ENCODE measurements at regions not wholly inside any gene's neighbourhood (a gene's known extent, or its start where the extent isn't known, plus 50 kb on each side); places are given as distances from the start of the nearest gene placed in this dataset.

DNA sequence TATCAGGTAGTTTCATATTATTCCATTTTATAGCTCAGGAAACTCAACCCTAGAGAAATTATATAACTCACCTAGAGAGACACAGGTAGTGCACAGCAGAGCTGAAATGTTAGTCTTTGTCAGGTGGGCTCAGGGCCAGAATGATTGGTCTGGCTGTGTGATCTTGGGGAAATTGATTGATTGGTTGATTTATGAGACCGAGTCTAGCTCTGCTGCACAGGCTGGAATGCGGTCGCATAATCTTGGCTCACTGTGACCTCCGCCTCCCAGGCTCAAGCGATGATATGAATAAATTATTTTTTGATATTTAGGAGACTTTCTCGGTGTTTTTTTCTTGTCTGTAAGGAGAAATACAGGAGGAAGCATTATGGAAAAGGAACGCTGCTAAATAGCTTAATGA, 239.9 kb upstream of the SLC10A2 start:
- Mint-ChIP-seq H3K36me3 (no peaks in the 10 kb centered on the region), H3K4me1 (ENCODE audit: low read depth) (no peaks in the 10 kb centered on the region), H3K4me3 (no peak overlapping the region), H3K27me3 (no peaks in the 10 kb centered on the region), H3K9me3 (ENCODE audit: low read depth) (peaks cover 13% of the 10 kb centered on the region), H3K27ac (no peak overlapping the region)

DNA sequence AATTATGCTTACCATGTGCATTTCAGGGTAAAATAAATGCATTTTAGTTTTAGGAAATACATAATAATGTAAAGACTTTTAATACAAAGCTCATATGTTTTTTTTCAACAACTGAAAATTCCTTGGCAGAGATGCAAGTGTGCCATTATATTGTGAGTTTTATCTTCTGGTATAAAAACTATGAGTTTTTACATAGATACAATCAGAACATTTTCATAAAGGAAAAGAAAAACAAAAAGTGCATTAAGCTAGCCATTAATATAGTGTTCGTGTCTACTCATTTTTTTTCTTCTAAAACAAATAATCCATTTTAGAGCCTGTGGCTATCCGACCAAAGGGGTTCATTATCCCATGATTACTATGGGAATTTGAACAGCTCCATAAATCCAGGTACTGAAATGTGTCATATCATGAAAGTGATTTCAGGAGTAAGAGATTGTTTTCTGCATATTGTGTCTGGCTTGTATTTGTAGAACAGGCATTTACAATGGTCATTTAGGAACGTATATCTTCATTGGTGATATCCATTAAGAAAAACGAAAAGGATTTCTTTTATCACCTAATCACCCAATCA, 236.9 kb upstream of the SLC10A2 start:
- no peaks in the 10 kb centered on the region for H3K27me3 Mint-ChIP-seq
- H3K4me3 Mint-ChIP-seq, result no peak overlapping the region
- H3K9me3 Mint-ChIP-seq (ENCODE audit: low read depth), result peaks cover 5% of the 10 kb centered on the region
- H3K4me1 Mint-ChIP-seq (ENCODE audit: low read depth), result no peaks in the 10 kb centered on the region
- H3K27ac Mint-ChIP-seq, result no peak overlapping the region
- no peaks in the 10 kb centered on the region for H3K36me3 Mint-ChIP-seq

GRCh38 chr13:103302676-103303075, 236.5 kb upstream of the SLC10A2 start:
- no peaks in the 10 kb centered on the region for H3K36me3 Mint-ChIP-seq
- no peaks in the 10 kb centered on the region for H3K27me3 Mint-ChIP-seq
- peaks cover 4% of the 10 kb centered on the region for H3K9me3 Mint-ChIP-seq (ENCODE audit: low read depth)
- H3K27ac Mint-ChIP-seq, result no peak overlapping the region
- no peak overlapping the region for H3K4me3 Mint-ChIP-seq
- H3K4me1 Mint-ChIP-seq (ENCODE audit: low read depth), result no peaks in the 10 kb centered on the region

DNA sequence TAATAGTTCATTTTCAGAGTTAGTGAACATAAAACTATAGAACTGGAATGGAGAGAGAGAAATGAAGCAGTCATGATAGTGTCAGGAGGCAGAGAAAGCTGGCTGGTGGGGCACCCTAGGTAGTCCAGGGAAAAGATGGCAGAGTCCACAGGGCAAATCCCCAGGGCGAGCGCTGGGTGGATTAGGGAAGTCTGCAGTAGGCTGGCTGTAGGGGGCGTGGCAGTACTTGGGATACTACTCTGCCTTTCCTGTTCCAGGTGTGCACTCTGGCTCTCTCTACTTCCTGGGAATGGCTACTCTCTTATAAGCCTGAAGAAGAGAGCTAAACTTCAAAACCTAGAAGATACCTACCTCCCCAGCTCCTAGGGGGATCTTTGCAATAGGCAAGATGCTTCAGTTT, 232.9 kb upstream of the SLC10A2 start:
- no peaks in the 10 kb centered on the region for H3K36me3 Mint-ChIP-seq
- H3K4me1 Mint-ChIP-seq (ENCODE audit: low read depth), result no peaks in the 10 kb centered on the region
- no peak overlapping the region for H3K27ac Mint-ChIP-seq
- peaks cover 3% of the 10 kb centered on the region for H3K9me3 Mint-ChIP-seq (ENCODE audit: low read depth)
- H3K27me3 Mint-ChIP-seq, result no peaks in the 10 kb centered on the region
- no peak overlapping the region for H3K4me3 Mint-ChIP-seq

DNA sequence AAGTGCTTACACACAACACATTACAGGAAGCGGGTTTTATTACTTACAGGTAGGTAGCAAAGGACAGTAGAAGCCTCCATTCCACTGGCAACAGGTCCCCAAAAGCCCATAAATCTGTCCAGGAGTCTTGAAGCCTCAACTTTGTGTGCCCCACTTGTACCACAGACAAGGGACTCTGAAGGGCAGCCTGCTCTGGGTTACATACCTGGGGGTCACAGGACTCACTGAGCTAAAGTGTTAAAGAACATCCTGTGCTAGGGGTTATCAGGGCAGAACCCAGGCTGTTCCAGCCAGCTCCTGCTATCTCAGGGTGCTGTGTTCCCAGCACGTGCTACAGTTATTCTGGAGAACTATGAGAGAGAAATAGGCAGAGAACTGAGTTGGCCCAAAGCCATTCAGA, 230.9 kb upstream of the SLC10A2 start:
- Mint-ChIP-seq H3K27me3 (no peaks in the 10 kb centered on the region), H3K4me1 (ENCODE audit: low read depth) (no peaks in the 10 kb centered on the region), H3K27ac (no peak overlapping the region), H3K4me3 (no peak overlapping the region), H3K36me3 (no peaks in the 10 kb centered on the region), H3K9me3 (ENCODE audit: low read depth) (peaks cover 3% of the 10 kb centered on the region)

- peaks cover 3% of the 10 kb centered on the region for H3K9me3 Mint-ChIP-seq (ENCODE audit: low read depth)
- no peak overlapping the region for H3K4me3 Mint-ChIP-seq
- no peak overlapping the region for H3K27ac Mint-ChIP-seq
- H3K36me3 Mint-ChIP-seq, result no peaks in the 10 kb centered on the region
- H3K4me1 Mint-ChIP-seq (ENCODE audit: low read depth), result peaks cover 3% of the 10 kb centered on the region
- H3K27me3 Mint-ChIP-seq, result no peaks in the 10 kb centered on the region
These were observed 225.8 kb upstream of the SLC10A2 start for GRCh38 chr13:103291798-103292572.

DNA sequence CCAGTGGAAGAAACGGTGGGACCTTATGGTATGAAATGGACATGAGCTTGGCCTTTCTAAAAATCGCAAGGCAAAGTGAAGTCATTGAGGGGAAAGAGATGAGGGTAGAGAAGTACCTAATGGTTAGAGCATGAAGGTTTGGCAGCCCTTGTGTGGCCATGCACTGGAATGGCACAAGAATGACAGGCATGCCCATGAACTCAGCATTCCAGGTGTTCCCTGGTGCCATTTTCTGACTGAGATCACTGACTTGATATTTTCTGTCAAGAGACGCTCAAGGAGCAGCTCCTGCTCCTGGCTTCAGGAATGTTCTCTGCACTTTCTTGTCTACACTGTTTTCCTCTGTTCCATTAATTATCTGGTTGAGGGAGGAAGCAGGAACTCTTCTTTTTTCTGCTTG, 225.0 kb upstream of the SLC10A2 start:
- Mint-ChIP-seq H3K36me3 (no peaks in the 10 kb centered on the region), H3K4me1 (ENCODE audit: low read depth) (peaks cover 3% of the 10 kb centered on the region), H3K4me3 (no peak overlapping the region), H3K27ac (no peak overlapping the region), H3K27me3 (no peaks in the 10 kb centered on the region), H3K9me3 (ENCODE audit: low read depth) (no peaks in the 10 kb centered on the region)

DNA sequence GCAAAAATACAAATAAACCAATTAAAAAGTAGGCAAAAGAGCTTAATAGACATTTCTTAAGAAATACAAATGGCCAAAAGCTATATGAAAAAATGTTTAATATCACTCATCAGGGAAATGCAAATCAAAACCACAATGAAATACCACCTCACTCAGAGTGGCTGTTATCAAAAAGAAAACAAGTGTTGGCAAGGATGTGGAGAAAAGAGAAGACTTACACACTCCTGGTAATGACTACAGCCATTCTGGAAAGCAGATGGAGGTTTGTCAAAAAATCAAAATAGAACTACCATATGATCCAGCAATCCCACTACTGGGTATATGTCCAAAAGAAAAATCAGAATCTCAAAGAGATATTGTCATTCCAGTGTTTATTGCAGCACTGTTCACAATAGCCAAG, 223.5 kb upstream of the SLC10A2 start:
- Mint-ChIP-seq H3K36me3 (no peaks in the 10 kb centered on the region), H3K27ac (no peak overlapping the region), H3K4me1 (ENCODE audit: low read depth) (peaks cover 3% of the 10 kb centered on the region), H3K4me3 (no peak overlapping the region), H3K27me3 (no peaks in the 10 kb centered on the region), H3K9me3 (ENCODE audit: low read depth) (no peaks in the 10 kb centered on the region)

- no peaks in the 10 kb centered on the region for H3K9me3 Mint-ChIP-seq (ENCODE audit: low read depth)
- H3K27ac Mint-ChIP-seq, result no peak overlapping the region
- H3K27me3 Mint-ChIP-seq, result no peaks in the 10 kb centered on the region
- H3K36me3 Mint-ChIP-seq, result no peaks in the 10 kb centered on the region
- peaks cover 3% of the 10 kb centered on the region for H3K4me1 Mint-ChIP-seq (ENCODE audit: low read depth)
- no peak overlapping the region for H3K4me3 Mint-ChIP-seq
These were observed 221.9 kb upstream of the SLC10A2 start for GRCh38 chr13:103288114-103288513.

DNA sequence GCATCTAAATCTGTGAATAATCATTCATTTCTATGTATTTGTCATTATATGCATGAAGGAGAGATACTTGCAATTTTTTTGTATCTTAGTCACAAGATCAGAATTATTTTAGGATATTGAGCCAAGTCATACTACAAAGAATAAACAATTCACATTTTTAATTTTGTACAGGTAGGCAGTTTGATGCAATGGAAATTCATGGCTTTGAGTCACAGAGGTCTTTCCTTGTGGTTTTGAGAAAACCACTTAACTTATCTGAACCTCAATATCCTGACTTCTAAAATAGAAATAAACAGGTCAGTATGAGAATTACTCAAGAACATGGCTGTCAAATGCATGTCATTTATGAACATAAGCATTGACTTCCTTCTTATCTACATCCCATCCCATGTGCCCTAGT, 221.4 kb upstream of the SLC10A2 start:
- H3K27me3 Mint-ChIP-seq, result no peaks in the 10 kb centered on the region
- H3K4me3 Mint-ChIP-seq, result no peak overlapping the region
- no peaks in the 10 kb centered on the region for H3K36me3 Mint-ChIP-seq
- H3K9me3 Mint-ChIP-seq (ENCODE audit: low read depth), result no peaks in the 10 kb centered on the region
- H3K4me1 Mint-ChIP-seq (ENCODE audit: low read depth), result peaks cover 3% of the 10 kb centered on the region
- no peak overlapping the region for H3K27ac Mint-ChIP-seq

DNA sequence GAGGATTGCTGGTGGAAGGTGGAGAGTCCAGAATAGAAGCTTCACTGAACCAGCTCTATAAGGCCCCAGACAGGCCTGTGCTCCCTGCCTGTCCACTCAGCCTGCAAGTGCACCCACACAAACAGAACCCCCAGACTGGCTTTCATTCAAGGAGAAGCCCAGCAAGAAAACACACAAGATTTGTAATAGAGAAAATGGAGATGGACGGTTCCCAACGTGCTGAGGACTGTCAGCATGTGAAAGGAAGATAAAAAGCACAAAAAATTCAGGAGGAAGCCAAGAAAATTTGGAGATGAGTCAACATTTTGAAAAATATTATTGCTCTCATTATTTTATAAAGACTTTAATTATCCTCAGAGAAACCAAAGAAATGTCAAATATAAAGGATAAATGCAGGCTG, 218.2 kb upstream of the SLC10A2 start:
- Mint-ChIP-seq H3K4me3 (no peak overlapping the region), H3K27me3 (peaks cover 3% of the 10 kb centered on the region), H3K36me3 (no peaks in the 10 kb centered on the region), H3K9me3 (ENCODE audit: low read depth) (no peaks in the 10 kb centered on the region), H3K4me1 (ENCODE audit: low read depth) (peaks cover 3% of the 10 kb centered on the region), H3K27ac (no peak overlapping the region)

- no peak overlapping the region for H3K27ac Mint-ChIP-seq
- no peaks in the 10 kb centered on the region for H3K36me3 Mint-ChIP-seq
- no peaks in the 10 kb centered on the region for H3K9me3 Mint-ChIP-seq (ENCODE audit: low read depth)
- H3K4me3 Mint-ChIP-seq, result no peak overlapping the region
- peaks cover 3% of the 10 kb centered on the region for H3K27me3 Mint-ChIP-seq
- H3K4me1 Mint-ChIP-seq (ENCODE audit: low read depth), result peaks cover 3% of the 10 kb centered on the region
These were observed 217.2 kb upstream of the SLC10A2 start for GRCh38 chr13:103283451-103283820.

DNA sequence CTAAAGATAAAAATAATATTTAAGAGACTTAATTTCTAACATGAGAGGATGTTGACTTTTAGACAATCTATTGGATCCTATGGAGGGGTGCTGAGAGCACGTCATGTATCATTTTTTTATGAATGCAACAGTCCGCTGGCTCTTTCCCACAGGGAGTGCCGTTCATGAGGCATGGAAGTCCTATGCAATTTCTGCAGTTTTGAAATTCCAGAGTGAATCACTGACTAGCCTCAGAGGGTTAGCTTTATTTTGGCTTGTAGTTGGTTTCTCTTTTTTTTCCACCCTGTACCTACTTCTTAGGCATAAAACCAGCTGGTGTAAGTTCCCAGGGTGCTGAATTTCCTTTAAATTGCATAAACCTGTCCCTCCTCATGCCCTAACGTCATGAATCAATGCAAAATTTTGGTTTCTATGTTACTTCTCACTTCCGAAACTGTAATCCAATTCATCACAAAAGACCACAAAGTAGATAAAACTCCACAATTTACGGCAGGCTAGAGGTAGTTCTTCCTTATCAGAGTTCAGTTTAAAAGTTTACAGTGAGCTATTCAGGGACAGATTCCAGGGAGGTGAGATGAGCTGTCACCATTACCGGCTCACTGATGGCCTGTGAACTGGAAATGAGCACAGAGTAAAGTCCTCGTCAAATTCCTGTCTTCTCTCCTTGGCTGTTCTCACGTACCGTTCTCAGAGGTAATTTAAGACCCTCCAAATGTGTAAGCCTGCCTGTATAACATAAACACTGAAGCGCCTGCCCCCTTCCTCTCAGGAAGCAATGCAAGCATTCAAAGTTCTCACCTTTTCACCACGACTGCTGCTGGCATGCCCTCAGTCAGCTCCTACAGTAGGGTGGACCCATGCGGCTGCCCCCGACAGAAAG, 216.6 kb upstream of the SLC10A2 start:
- no peak overlapping the region for H3K27ac Mint-ChIP-seq
- no peaks in the 10 kb centered on the region for H3K4me1 Mint-ChIP-seq (ENCODE audit: low read depth)
- H3K9me3 Mint-ChIP-seq (ENCODE audit: low read depth), result no peaks in the 10 kb centered on the region
- peaks cover 3% of the 10 kb centered on the region for H3K27me3 Mint-ChIP-seq
- H3K4me3 Mint-ChIP-seq, result no peak overlapping the region
- no peaks in the 10 kb centered on the region for H3K36me3 Mint-ChIP-seq

GRCh38 chr13:103277959-103278694, 211.9 kb upstream of the SLC10A2 start:
- H3K27ac Mint-ChIP-seq, result no peak overlapping the region
- H3K4me3 Mint-ChIP-seq, result no peak overlapping the region
- H3K4me1 Mint-ChIP-seq (ENCODE audit: low read depth), result no peaks in the 10 kb centered on the region
- H3K36me3 Mint-ChIP-seq, result no peaks in the 10 kb centered on the region
- H3K27me3 Mint-ChIP-seq, result peaks cover 3% of the 10 kb centered on the region
- H3K9me3 Mint-ChIP-seq (ENCODE audit: low read depth), result no peaks in the 10 kb centered on the region
